IMR-90 (cell line): ENCODE measurements at regions not wholly inside any gene's neighbourhood (a gene's known extent, or its start where the extent isn't known, plus 50 kb on each side); places are given as distances from the start of the nearest gene placed in this dataset.

ENCODE experiments used
- ATAC-seq: fragments of 200-7000 bp; cut with Tn5 transposase; 2 replicates; pipeline ENCODE4 v1.9.1; 2020; ENCODE audit warnings: low read depth, mild to moderate bottlenecking, moderate library complexity
- BruUV-seq: library from RNA; stranded (reverse); fragments of 400-500 nt; replicated peaks from 2 replicates; lab custom pipeline; 2021; lab: Mats Ljungman, UMichigan
- CTCF ChIA-PET: fragments of 300-600 bp; formaldehyde crosslinking; extraction: SDS; loops from one replicate; lab custom pipeline; 2021; ENCODE audit warnings: antibody characterized with exemption; lab: Yijun Ruan, JAX
- POLR2A ChIA-PET: fragments of 300-600 bp; sonication (Branson Sonifier 250); formaldehyde crosslinking; loops from one replicate; lab custom pipeline; 2022; ENCODE audit warnings: antibody characterized with exemption; ENCODE audit not compliant: unreplicated experiment; lab: Charles Lee
- DNase-seq: peaks from one replicate; pipeline ENCODE4 v3.0.0; 2013
- H2AFZ ChIP-seq: replicated peaks from 2 replicates; pipeline ENCODE3; 2013; ENCODE audit warnings: low read length, mild to moderate bottlenecking; ENCODE audit not compliant: poor library complexity
- H2AK5ac ChIP-seq: 2 replicates; pipeline ENCODE4 v1.6.1; 2013; ENCODE audit warnings: low read depth, low read length, inconsistent platforms
- H2AK9ac ChIP-seq: replicated peaks from 2 replicates; pipeline ENCODE3; 2013; ENCODE audit warnings: mild to moderate bottlenecking, low read depth, low read length, moderate library complexity; ENCODE audit not compliant: poor library complexity
- H2BK120ac ChIP-seq: 2 replicates; pipeline ENCODE4 v1.6.1; 2013; ENCODE audit warnings: low read depth, low read length, inconsistent platforms
- H2BK15ac ChIP-seq: 3 replicates; pipeline ENCODE4 v1.6.1; 2013; ENCODE audit warnings: low read depth, low read length, inconsistent platforms
- H2BK20ac ChIP-seq: 2 replicates; pipeline ENCODE4 v1.6.1; 2013; ENCODE audit warnings: low read depth, mild to moderate bottlenecking, inconsistent platforms, low read length, moderate library complexity
- H2BK5ac ChIP-seq: 2 replicates; pipeline ENCODE4 v1.6.1; 2013; ENCODE audit warnings: mild to moderate bottlenecking, low read depth, low read length, inconsistent platforms; ENCODE audit not compliant: poor library complexity, severe bottlenecking
- H3K14ac ChIP-seq: replicated peaks from 2 replicates; pipeline ENCODE4 v1.6.1; 2013; ENCODE audit warnings: low read depth, low read length, inconsistent platforms
- H3K18ac ChIP-seq: 2 replicates; pipeline ENCODE4 v1.6.1; 2013; ENCODE audit warnings: low read depth, low read length, control low read depth
- H3K23ac ChIP-seq: 2 replicates; pipeline ENCODE4 v1.6.1; 2013; ENCODE audit warnings: low read depth, low read length, inconsistent platforms
- H3K27ac ChIP-seq: 2 replicates; pipeline ENCODE4 v1.5.1; 2013; ENCODE audit warnings: mild to moderate bottlenecking, control low read depth, low read length; ENCODE audit not compliant: insufficient read depth
- H3K27me3 ChIP-seq: 2 replicates; pipeline ENCODE4 v1.6.1; 2013; ENCODE audit warnings: low read length; ENCODE audit not compliant: control insufficient read depth, insufficient read depth
- H3K36me3 ChIP-seq: 2 replicates; pipeline ENCODE4 v1.6.1; 2013; ENCODE audit warnings: low read length, mixed read lengths; ENCODE audit not compliant: control insufficient read depth, insufficient read depth
- H3K4ac ChIP-seq: 2 replicates; pipeline ENCODE4 v1.6.1; 2013; ENCODE audit warnings: low read depth, low read length, inconsistent platforms
- H3K4me1 ChIP-seq: 2 replicates; pipeline ENCODE4 v1.6.1; 2013; ENCODE audit warnings: low read length, mixed read lengths; ENCODE audit not compliant: control insufficient read depth, insufficient read depth
- H3K4me2 ChIP-seq: 2 replicates; pipeline ENCODE4 v1.6.1; 2013; ENCODE audit warnings: low read depth, mild to moderate bottlenecking, control low read depth, low read length, moderate library complexity
- H3K4me3 ChIP-seq: 2 replicates; pipeline ENCODE4 v1.5.1; 2013; ENCODE audit warnings: low read depth, mild to moderate bottlenecking, control low read depth, low read length, moderate library complexity; ENCODE audit not compliant: insufficient read depth
- H3K56ac ChIP-seq: 2 replicates; pipeline ENCODE4 v1.6.1; 2013; ENCODE audit warnings: low read length, inconsistent platforms; ENCODE audit not compliant: insufficient read depth; ENCODE audit errors: extremely low read depth
- H3K79me1 ChIP-seq, 2 experiments: 2 replicates each; pipeline ENCODE4 v1.6.1; 2013; ENCODE audit warnings: low read length in 2 of 2, inconsistent platforms in 1 of 2, low read depth in 1 of 2
- H3K9ac ChIP-seq: 2 replicates; pipeline ENCODE4 v1.6.1; 2013; ENCODE audit warnings: low read depth, low read length, control low read depth
- H3K9me1 ChIP-seq: 2 replicates; pipeline ENCODE4 v1.6.1; 2013; ENCODE audit warnings: low read length, inconsistent platforms; ENCODE audit not compliant: insufficient read depth
- H3K9me3 ChIP-seq: 2 replicates; pipeline ENCODE4 v1.6.1; 2013; ENCODE audit warnings: low read length; ENCODE audit not compliant: control insufficient read depth, insufficient read depth
- H4K20me1 ChIP-seq: 2 replicates; pipeline ENCODE4 v1.6.1; 2013; ENCODE audit warnings: low read length, inconsistent platforms; ENCODE audit not compliant: insufficient read depth
- H4K5ac ChIP-seq: 2 replicates; pipeline ENCODE4 v1.6.1; 2013; ENCODE audit warnings: mild to moderate bottlenecking, low read depth, low read length, control low read depth
- H4K8ac ChIP-seq, 2 experiments: 2 replicates each; pipeline ENCODE4 v1.6.1; 2013; ENCODE audit warnings: low read depth in 2 of 2, low read length in 2 of 2, control low read depth in 1 of 2, inconsistent platforms in 1 of 2
- H4K91ac ChIP-seq: 2 replicates; pipeline ENCODE4 v1.6.1; 2013; ENCODE audit warnings: low read depth, low read length, inconsistent platforms; ENCODE audit not compliant: insufficient read depth
- MAFK ChIP-seq: IDR thresholded peaks from 2 replicates; pipeline ENCODE4 v1.6.1; 2012; ENCODE audit warnings: low read depth, low read length, improper control_type of control experiment
- RCOR1 ChIP-seq: IDR thresholded peaks from 2 replicates; pipeline ENCODE4 v1.6.1; 2012; ENCODE audit warnings: mild to moderate bottlenecking, low read length, improper control_type of control experiment; ENCODE audit not compliant: insufficient replicate concordance
- SMC3 ChIP-seq: fragments of 150-350 bp; IDR thresholded peaks from 2 replicates; pipeline ENCODE4 v1.6.1; 2016; ENCODE audit warnings: low read depth, mild to moderate bottlenecking, antibody characterized with exemption, low read length, moderate library complexity
- dilution Hi-C: fragments of 300-500 bp; cut with HindIII; formaldehyde crosslinking; loops from one replicate; pipeline ENCODE4 v1.14.3; 2018; ENCODE audit warnings: low sequenced_read_pairs; ENCODE audit not compliant: unreplicated experiment
- in situ Hi-C: fragments of 300-500 bp; cut with MboI; formaldehyde crosslinking; loops from 3 replicates; pipeline ENCODE4 v1.14.3; 2019; ENCODE audit warnings: low sequenced_read_pairs, inconsistent platforms, mixed read lengths
- intact Hi-C: fragments of 100-400 bp; cut with micrococcal nuclease; formaldehyde crosslinking; loops from 2 replicates; pipeline ENCODE4 v1.10.0; 2022

GRCh38 chr2:145146691-145147090, 626.8 kb upstream of the ZEB2 start:
- Histone ChIP-seq H3K14ac (no peak overlapping the region), H3K4me1 (no peaks in the 10 kb centered on the region), H2BK15ac (no peak overlapping the region), H3K4ac (no peak overlapping the region), H2BK5ac (no peak overlapping the region), H2AFZ (no peak overlapping the region), H3K9me1 (no peaks in the 10 kb centered on the region), H3K79me1 (no peaks in the 10 kb centered on the region), H4K5ac (no peak overlapping the region), H3K9me3 (no peaks in the 10 kb centered on the region), H3K9ac (no peak overlapping the region), H4K20me1 (no peaks in the 10 kb centered on the region), H3K18ac (no peak overlapping the region), H4K91ac (no peak overlapping the region), H3K23ac (no peak overlapping the region), H3K27me3 (no peaks in the 10 kb centered on the region), H4K8ac (no peak overlapping the region), H3K4me2 (no peak overlapping the region), H2AK5ac (no peak overlapping the region), H2BK20ac (no peak overlapping the region), H3K56ac (no peak overlapping the region), H3K36me3 (no peaks in the 10 kb centered on the region), H3K27ac (no peak overlapping the region), H2AK9ac (no peak overlapping the region), H3K4me3 (no peak overlapping the region), H2BK120ac (no peak overlapping the region)
- in situ Hi-C loops: no loop called here
- BruUV-seq: no TSS peak
- dilution Hi-C loops: no loop called here
- DNase-seq: no peak
- ChIA-PET POLR2A (no interaction called here), CTCF (interaction anchor here (0.6 kb wide), 1 partner anchor 797 kb away, joined by 3 read pairs; no protein-coding TSS in a partner anchor)
- no peak for ATAC-seq
- no peak for TF ChIP-seq SMC3
- TF ChIP-seq MAFK: no peak
- no peak for TF ChIP-seq RCOR1
- intact Hi-C loops: no loop called here
